ENCODE measurements at regions not wholly inside any gene's neighbourhood (a gene's known extent, or its start where the extent isn't known, plus 50 kb on each side); places are given as distances from the start of the nearest gene placed in this dataset.
A peak's percentile ranks its signal among the peaks of the same experiment; 100 is the strongest.

- ATAC-seq (ENCODE audit: low read depth) (no peak), DNase-seq (no peak)
- in situ Hi-C loops (cut with MboI; ENCODE audit: low sequenced_read_pairs): no loop called here
- no peak overlapping the region for H2BK120ac ChIP-seq (ENCODE audit: low read depth, low read length)
- no peaks in the 10 kb centered on the region for H3K9me1 ChIP-seq (ENCODE audit: insufficient read depth, low read length)
- H2BK5ac ChIP-seq (ENCODE audit: low read depth, low read length, poor library complexity, severe bottlenecking): no peak overlapping the region
- H4K8ac ChIP-seq (ENCODE audit: low read depth in 2 of 2, low read length in 2 of 2): no peak overlapping the region
- no CpG with 5 or more reads among the region's 3 CpGs for WGBS, 2 experiments (ENCODE audit: extremely low coverage in 2 of 2, insufficient read length in 1 of 2)
- no TSS peak for BruUV-seq (replicated peaks)
- no peak overlapping the region for H3K4me3 ChIP-seq (ENCODE audit: insufficient read depth, low read depth, low read length)
- no peak overlapping the region for H3K4me2 ChIP-seq (ENCODE audit: low read depth, low read length)
- no peaks in the 10 kb centered on the region for H3K27me3 ChIP-seq (ENCODE audit: control insufficient read depth, insufficient read depth, low read length)
- no peak overlapping the region for H4K91ac ChIP-seq (ENCODE audit: insufficient read depth, low read depth, low read length)
- dilution Hi-C loops (cut with HindIII; ENCODE audit: low sequenced_read_pairs, unreplicated experiment): no loop called here
- intact Hi-C loops (cut with micrococcal nuclease): no loop called here
- no peak overlapping the region for H3K4ac ChIP-seq (ENCODE audit: low read depth, low read length)
- H3K9ac ChIP-seq (ENCODE audit: low read depth, low read length): no peak overlapping the region
- H3K18ac ChIP-seq (ENCODE audit: low read depth, low read length): no peak overlapping the region
- ChIA-PET POLR2A (ENCODE audit: unreplicated experiment) (no interaction called here), CTCF (no interaction called here)
- H3K27ac ChIP-seq (ENCODE audit: insufficient read depth, low read length): no peak overlapping the region
- no peaks in the 10 kb centered on the region for H4K20me1 ChIP-seq (ENCODE audit: insufficient read depth, low read length)
- H2BK15ac ChIP-seq (ENCODE audit: low read depth, low read length): no peak overlapping the region
- H3K56ac ChIP-seq (ENCODE audit: extremely low read depth, insufficient read depth, low read length): no peak overlapping the region
- H2AK5ac ChIP-seq (ENCODE audit: low read depth, low read length): no peak overlapping the region
- no peaks in the 10 kb centered on the region for H3K4me1 ChIP-seq (ENCODE audit: control insufficient read depth, insufficient read depth, low read length)
- H3K36me3 ChIP-seq (ENCODE audit: control insufficient read depth, insufficient read depth, low read length): no peaks in the 10 kb centered on the region
- H3K9me3 ChIP-seq (ENCODE audit: control insufficient read depth, insufficient read depth, low read length): no peaks in the 10 kb centered on the region
- no peak overlapping the region for H3K14ac ChIP-seq (replicated peaks; ENCODE audit: low read depth, low read length)
- H4K5ac ChIP-seq (ENCODE audit: low read depth, low read length): no peak overlapping the region
- no peak overlapping the region for H2BK20ac ChIP-seq (ENCODE audit: low read depth, low read length)
- no peak overlapping the region for H2AFZ ChIP-seq (replicated peaks; ENCODE audit: low read length, poor library complexity)
- TF ChIP-seq RAD21 (IDR thresholded peaks at IDR 0.05; ENCODE audit: low read length) (no peak), CEBPB (IDR thresholded peaks at IDR 0.05; ENCODE audit: low read depth, low read length) (peak; percentile 91), MAFK (IDR thresholded peaks at IDR 0.05; ENCODE audit: low read depth, low read length) (no peak)
- TF ChIP-seq, protein P1, sequence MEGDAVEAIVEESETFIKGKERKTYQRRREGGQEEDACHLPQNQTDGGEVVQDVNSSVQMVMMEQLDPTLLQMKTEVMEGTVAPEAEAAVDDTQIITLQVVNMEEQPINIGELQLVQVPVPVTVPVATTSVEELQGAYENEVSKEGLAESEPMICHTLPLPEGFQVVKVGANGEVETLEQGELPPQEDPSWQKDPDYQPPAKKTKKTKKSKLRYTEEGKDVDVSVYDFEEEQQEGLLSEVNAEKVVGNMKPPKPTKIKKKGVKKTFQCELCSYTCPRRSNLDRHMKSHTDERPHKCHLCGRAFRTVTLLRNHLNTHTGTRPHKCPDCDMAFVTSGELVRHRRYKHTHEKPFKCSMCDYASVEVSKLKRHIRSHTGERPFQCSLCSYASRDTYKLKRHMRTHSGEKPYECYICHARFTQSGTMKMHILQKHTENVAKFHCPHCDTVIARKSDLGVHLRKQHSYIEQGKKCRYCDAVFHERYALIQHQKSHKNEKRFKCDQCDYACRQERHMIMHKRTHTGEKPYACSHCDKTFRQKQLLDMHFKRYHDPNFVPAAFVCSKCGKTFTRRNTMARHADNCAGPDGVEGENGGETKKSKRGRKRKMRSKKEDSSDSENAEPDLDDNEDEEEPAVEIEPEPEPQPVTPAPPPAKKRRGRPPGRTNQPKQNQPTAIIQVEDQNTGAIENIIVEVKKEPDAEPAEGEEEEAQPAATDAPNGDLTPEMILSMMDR (conservative IDR thresholded peaks at IDR 0.05; ENCODE audit: low read depth, low read length): no peak
- H2AK9ac ChIP-seq (replicated peaks; ENCODE audit: low read depth, low read length, poor library complexity): no peak overlapping the region
- H3K79me1 ChIP-seq (ENCODE audit: low read depth in 1 of 2, low read length in 2 of 2): no peaks in the 10 kb centered on the region
- no peak overlapping the region for H3K23ac ChIP-seq (ENCODE audit: low read depth, low read length)
These were observed 440.5 kb downstream of the GPATCH2 start for GRCh38 chr1:217190359-217190758.

Data from IMR-90 (cell line).